Forelimb muscle (tissue), 1 donor: ENCODE measurements at regions not wholly inside any gene's neighbourhood (a gene's known extent, or its start where the extent isn't known, plus 50 kb on each side); places are given as distances from the start of the nearest gene placed in this dataset.
"Not testable (repeated sequence)": the region's sequence is repeated elsewhere in the genome, so short reads cannot be mapped to it uniquely, and the experiment has no call there.

Source experiments
- DNase-seq: peaks from one replicate; pipeline ENCODE4 v3.0.0-alpha.2; 2013; ENCODE audit warnings: low read depth

DNA sequence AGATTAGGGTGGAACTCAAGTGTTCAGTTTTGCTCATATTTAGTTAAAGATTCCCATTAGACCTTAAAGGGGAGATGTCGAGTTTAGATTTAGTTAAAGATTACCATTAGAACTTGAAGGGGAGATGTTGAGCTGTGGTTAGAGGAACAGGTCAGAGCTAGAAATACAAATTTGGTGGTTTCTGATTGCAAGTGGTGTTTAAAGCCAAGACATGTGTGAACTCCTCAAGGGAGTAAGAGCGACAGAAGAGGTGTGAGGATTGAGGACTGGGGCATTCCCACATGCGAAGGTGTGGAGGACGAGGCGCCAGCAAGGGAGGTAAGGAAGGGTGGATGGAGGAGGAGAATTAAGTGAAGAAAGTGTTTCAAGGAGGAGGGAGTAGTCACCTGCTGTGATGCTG, 168.6 kb downstream of the IER5 start:
- DNase-seq = no peak

- DNase-seq = no peak
These were observed 170.7 kb downstream of the IER5 start for GRCh38 chr1:181259026-181259745.

GRCh38 chr1:181260271-181260670, 171.8 kb downstream of the IER5 start:
- DNase-seq = no peak

DNA sequence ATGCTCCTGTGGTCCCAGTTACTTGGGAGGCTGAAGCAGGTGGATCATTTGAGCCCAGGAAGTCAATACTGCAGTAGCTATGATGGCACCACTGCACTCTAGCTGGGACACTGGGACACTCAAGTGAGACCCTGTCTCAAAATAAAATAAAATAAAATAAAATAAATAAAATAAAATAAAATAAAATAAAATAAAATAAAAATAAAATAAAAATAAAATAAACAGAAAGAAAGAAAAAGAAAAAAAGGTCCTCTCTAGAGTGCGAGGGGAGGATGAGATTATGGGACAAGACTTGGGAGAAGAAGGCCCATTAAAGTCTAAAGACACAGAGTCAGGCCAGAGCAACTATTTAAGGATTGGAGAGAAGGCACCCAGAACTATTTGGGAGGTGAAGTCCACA, 172.5 kb downstream of the IER5 start:
- no peak for DNase-seq

- no peak for DNase-seq
These were observed 173.6 kb downstream of the IER5 start for GRCh38 chr1:181262069-181262468.

GRCh38 chr1:181263444-181263843, 174.9 kb downstream of the IER5 start:
- DNase-seq = no peak

DNA sequence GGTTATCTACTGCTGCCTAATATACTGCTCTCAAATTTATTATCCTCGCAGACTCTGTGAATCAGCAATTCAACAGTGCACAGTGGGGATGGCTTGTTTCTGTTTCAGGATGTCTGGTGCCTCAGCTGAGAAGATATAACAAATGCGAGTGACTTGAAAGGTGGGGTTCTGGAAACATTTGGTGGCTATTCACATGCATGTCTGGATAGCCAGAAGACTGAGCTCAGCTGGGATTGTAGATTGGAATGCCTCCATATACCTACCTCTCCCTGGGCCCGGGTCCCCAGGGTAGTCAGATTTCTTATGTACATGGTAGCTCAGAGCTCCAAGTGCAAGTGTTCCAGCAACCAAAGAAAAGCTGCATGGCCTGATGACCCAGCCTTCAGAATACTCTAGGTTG, 176.3 kb downstream of the IER5 start:
- no peak for DNase-seq

GRCh38 chr1:181284978-181285377, 196.5 kb downstream of the IER5 start:
- DNase-seq = no peak

DNA sequence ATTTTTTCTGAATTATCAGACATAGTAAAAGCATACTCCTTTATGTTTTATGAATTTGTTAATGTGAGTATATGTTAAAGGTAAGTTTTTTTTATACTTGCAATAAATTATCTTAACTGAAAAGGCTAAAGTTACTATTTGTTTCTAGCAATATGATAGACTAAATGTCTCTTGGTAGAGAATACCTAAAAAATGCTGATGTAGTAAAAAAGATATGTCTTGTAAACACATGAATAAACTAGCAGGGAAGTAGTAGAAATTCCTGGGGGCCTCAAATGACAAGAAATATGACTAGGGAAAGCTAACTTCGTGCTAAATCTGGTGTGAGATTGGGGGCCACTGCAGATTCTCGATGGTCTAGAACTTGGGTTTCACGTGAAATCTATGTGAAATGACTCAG, 188.1 kb upstream of the CACNA1E start:
- DNase-seq = no peak

DNA sequence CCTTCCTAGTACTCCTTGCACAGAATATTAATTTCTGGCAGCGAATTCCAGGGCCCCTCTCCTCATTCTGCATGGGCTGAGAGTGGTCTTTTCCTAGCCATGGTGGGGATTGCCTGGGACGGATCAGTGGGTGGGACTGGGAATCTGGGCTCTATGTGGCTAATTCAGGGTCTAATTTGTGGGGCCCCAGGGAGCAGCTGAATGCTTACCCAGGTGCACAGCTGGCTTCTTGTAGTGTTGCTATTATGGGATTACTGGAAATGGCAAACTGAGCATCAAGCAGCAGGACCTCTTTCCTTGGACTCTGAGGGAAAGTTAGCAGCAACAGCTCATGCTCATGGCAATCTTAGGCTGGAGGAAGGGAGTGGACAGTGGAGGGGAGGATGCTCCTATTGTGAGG, 187.1 kb upstream of the CACNA1E start:
- DNase-seq = no peak

DNA sequence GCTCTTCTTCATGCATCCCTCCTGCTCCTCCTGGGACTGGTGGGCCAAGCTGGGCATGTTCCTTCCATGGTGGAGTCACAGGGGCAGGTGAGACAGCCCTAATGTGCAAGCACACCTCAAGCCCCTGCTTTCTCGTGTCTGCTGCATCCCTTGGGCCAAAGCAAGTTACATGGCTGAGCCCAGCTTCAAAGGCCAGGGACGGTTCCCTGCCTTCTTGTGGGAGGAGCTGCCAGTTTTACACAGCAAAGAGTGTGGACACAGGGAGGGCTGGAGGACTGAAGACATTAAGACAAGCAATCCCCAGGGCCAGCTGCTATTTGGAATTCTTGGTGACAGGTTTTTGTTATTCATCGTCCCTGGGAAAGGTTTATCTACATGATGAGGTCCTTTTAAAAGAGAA, 175.2 kb upstream of the CACNA1E start:
- DNase-seq = no peak

GRCh38 chr1:181310560-181310959, 172.8 kb upstream of the CACNA1E start:
- no peak for DNase-seq

GRCh38 chr1:181312946-181313345, 170.4 kb upstream of the CACNA1E start:
- DNase-seq = no peak

GRCh38 chr1:181313466-181313865, 169.9 kb upstream of the CACNA1E start:
- DNase-seq = no peak

GRCh38 chr1:181314010-181314409, 169.3 kb upstream of the CACNA1E start:
- DNase-seq = no peak

DNA sequence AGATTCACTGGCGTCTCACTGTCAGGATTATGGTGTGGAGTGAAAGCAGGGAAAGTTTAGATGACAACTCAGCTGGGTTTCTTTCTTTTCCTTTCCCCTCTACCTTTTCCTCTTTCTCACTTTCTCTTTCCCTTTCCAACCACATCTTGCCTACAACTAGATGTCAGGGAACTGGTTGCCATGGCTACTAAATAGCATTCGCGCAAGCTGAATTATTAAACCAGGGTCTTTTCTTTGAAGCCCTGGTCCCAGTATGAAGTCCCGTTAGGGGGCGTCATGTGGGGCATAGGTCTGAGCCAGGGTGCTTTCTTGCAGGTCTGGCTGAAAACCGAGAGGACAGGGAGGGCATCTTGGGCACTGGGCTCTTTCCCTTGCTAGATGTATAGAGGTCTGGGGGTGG, 168.4 kb upstream of the CACNA1E start:
- no peak for DNase-seq

- no peak for DNase-seq
These were observed 165.9 kb upstream of the CACNA1E start for GRCh38 chr1:181317261-181317930.

GRCh38 chr1:181318022-181318857, 165.1 kb upstream of the CACNA1E start:
- DNase-seq = no peak

DNA sequence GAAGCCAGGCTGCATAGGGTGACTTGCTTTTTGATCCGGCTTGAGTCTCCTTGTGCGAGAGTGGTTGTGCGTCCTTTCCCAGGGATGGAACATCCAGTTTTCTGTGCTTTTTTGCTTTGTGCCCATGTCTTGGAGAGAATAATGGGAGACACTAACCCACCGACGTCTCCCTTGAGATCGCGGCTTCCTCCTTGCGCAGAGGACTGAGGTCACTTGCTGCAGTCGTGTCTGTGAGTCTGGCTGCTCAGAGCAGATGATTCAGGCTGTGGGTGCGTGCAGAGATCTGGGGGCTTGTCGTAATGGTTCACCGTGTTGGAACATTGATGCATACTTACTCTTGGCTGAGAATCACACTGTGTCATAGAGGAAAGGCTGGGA, 164.5 kb upstream of the CACNA1E start:
- no peak for DNase-seq

GRCh38 chr1:181319907-181320306, 163.4 kb upstream of the CACNA1E start:
- DNase-seq = no peak

GRCh38 chr1:181324797-181325616, 158.3 kb upstream of the CACNA1E start:
- DNase-seq = no peak

DNA sequence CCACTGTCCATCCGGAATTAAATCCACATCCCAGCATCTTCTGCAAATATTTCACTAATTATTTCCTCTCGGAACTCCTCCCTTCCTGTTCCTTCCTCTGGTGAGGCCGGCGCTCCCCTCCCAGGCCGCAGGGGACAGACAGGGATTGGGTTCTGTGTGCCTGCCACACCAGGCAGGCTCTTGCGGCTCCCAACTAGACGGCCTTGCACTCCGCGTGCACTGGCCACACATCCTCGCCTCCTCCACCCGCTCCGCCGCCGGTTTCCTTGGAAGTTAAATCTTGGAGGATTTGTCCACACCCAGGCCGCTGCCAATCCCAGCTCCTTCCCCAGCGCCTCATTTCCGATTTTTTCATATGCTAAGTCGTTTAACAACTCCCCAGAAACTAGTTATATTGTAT, 157.6 kb upstream of the CACNA1E start:
- not testable (repeated sequence) for DNase-seq
